ENCODE measurements at regions not wholly inside any gene's neighbourhood (a gene's known extent, or its start where the extent isn't known, plus 50 kb on each side); places are given as distances from the start of the nearest gene placed in this dataset.

GRCh38 chr20:12891643-12892042, 117.1 kb upstream of the SPTLC3 start:
- Histone ChIP-seq H3K9me3 (ENCODE audit: low read depth) (no peaks in the 10 kb centered on the region), H2AFZ (no peak overlapping the region), H3K9me2 (replicated peaks; ENCODE audit: insufficient read depth) (no peaks in the 10 kb centered on the region), H3K4me3 (no peak overlapping the region), H3K79me2 (no peaks in the 10 kb centered on the region), H4K20me1 (ENCODE audit: insufficient read depth, poor library complexity, severe bottlenecking) (no peaks in the 10 kb centered on the region), H3K27ac (no peak overlapping the region), H3K36me3 (replicated peaks; ENCODE audit: insufficient read depth, low read depth) (no peaks in the 10 kb centered on the region), H3K4me2 (no peak overlapping the region), H3K27me3 (no peaks in the 10 kb centered on the region), H3K4me1 (ENCODE audit: insufficient read depth) (no peaks in the 10 kb centered on the region)
- WGBS (ENCODE audit: low lambda C conversion rate, missing lambda C conversion rate) = 87% methylated on average over 3 of the region's 3 CpGs
- no peak for DNase-seq (ENCODE audit: low spot score)
- TF ChIP-seq EZH2 (IDR thresholded peaks at IDR 0.05; ENCODE audit: borderline replicate concordance) = no peak
- no peak for TF ChIP-seq EZH2phosphoT487 (IDR thresholded peaks at IDR 0.05; ENCODE audit: low read depth, severe bottlenecking, unreplicated experiment)
- TF ChIP-seq, protein P1, sequence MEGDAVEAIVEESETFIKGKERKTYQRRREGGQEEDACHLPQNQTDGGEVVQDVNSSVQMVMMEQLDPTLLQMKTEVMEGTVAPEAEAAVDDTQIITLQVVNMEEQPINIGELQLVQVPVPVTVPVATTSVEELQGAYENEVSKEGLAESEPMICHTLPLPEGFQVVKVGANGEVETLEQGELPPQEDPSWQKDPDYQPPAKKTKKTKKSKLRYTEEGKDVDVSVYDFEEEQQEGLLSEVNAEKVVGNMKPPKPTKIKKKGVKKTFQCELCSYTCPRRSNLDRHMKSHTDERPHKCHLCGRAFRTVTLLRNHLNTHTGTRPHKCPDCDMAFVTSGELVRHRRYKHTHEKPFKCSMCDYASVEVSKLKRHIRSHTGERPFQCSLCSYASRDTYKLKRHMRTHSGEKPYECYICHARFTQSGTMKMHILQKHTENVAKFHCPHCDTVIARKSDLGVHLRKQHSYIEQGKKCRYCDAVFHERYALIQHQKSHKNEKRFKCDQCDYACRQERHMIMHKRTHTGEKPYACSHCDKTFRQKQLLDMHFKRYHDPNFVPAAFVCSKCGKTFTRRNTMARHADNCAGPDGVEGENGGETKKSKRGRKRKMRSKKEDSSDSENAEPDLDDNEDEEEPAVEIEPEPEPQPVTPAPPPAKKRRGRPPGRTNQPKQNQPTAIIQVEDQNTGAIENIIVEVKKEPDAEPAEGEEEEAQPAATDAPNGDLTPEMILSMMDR (IDR thresholded peaks at IDR 0.05; ENCODE audit: poor library complexity) = no peak

DNA sequence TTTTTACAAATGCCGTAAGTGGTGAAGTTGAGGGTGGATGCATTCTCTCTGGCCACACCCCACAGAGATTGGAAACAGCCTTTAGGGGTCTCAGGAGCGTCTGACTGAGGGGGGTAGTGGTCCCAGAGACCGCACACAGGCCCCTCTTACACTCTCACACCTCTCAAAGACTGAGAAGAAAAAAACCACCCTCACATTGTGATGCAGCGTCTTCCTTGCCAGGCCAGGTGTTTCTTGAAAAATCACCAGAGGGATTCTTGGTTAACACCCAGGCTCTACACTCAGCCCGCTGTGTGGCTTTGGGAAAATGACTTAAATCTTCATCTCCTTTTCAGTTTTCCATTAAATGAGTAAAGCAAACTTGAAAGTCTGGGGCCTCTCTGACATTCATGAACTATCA, 115.8 kb upstream of the SPTLC3 start:
- TF ChIP-seq EZH2 (IDR thresholded peaks at IDR 0.05; ENCODE audit: borderline replicate concordance) = no peak
- TF ChIP-seq, protein P1 (IDR thresholded peaks at IDR 0.05; ENCODE audit: poor library complexity) = no peak
- no peak for TF ChIP-seq EZH2phosphoT487 (IDR thresholded peaks at IDR 0.05; ENCODE audit: low read depth, severe bottlenecking, unreplicated experiment)
- no peak for DNase-seq (ENCODE audit: low spot score)
- 68% methylated on average over 5 of the region's 5 CpGs for WGBS (ENCODE audit: low lambda C conversion rate, missing lambda C conversion rate)
- Histone ChIP-seq H3K9me3 (ENCODE audit: low read depth) (no peaks in the 10 kb centered on the region), H3K36me3 (replicated peaks; ENCODE audit: insufficient read depth, low read depth) (no peaks in the 10 kb centered on the region), H3K4me2 (no peak overlapping the region), H3K27ac (no peak overlapping the region), H3K9me2 (replicated peaks; ENCODE audit: insufficient read depth) (no peaks in the 10 kb centered on the region), H3K27me3 (no peaks in the 10 kb centered on the region), H4K20me1 (ENCODE audit: insufficient read depth, poor library complexity, severe bottlenecking) (no peaks in the 10 kb centered on the region), H2AFZ (no peak overlapping the region), H3K79me2 (no peaks in the 10 kb centered on the region), H3K4me1 (ENCODE audit: insufficient read depth) (no peaks in the 10 kb centered on the region), H3K4me3 (no peak overlapping the region)

DNA sequence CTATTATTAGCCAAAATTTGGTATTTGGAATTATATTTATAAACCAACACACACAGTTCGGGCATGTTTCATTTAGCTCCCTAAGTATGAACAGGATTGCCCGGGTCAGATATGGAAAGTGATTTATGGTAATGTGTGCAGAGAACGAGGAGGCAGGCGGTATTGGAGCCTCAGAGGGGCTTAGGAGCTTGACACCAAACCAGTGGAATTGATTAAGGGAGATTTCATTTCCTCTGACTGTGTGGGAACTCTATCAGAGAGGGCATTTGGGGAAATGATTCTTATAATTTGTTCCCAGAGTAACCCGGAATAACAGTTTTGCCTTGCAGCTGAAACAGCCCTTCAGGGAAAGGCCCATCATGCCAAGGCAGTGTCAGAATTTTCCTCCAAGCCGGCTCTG, 115.1 kb upstream of the SPTLC3 start:
- Histone ChIP-seq H2AFZ (no peak overlapping the region), H4K20me1 (ENCODE audit: insufficient read depth, poor library complexity, severe bottlenecking) (no peaks in the 10 kb centered on the region), H3K79me2 (no peaks in the 10 kb centered on the region), H3K27ac (no peak overlapping the region), H3K9me3 (ENCODE audit: low read depth) (no peaks in the 10 kb centered on the region), H3K9me2 (replicated peaks; ENCODE audit: insufficient read depth) (no peaks in the 10 kb centered on the region), H3K4me1 (ENCODE audit: insufficient read depth) (no peaks in the 10 kb centered on the region), H3K27me3 (no peaks in the 10 kb centered on the region), H3K4me2 (no peak overlapping the region), H3K36me3 (replicated peaks; ENCODE audit: insufficient read depth, low read depth) (no peaks in the 10 kb centered on the region), H3K4me3 (no peak overlapping the region)
- 82% methylated on average over 6 of the region's 6 CpGs for WGBS (ENCODE audit: low lambda C conversion rate, missing lambda C conversion rate)
- no peak for DNase-seq (ENCODE audit: low spot score)
- no peak for TF ChIP-seq EZH2phosphoT487 (IDR thresholded peaks at IDR 0.05; ENCODE audit: low read depth, severe bottlenecking, unreplicated experiment)
- TF ChIP-seq, protein P1 (IDR thresholded peaks at IDR 0.05; ENCODE audit: poor library complexity) = no peak
- no peak for TF ChIP-seq EZH2 (IDR thresholded peaks at IDR 0.05; ENCODE audit: borderline replicate concordance)

DNA sequence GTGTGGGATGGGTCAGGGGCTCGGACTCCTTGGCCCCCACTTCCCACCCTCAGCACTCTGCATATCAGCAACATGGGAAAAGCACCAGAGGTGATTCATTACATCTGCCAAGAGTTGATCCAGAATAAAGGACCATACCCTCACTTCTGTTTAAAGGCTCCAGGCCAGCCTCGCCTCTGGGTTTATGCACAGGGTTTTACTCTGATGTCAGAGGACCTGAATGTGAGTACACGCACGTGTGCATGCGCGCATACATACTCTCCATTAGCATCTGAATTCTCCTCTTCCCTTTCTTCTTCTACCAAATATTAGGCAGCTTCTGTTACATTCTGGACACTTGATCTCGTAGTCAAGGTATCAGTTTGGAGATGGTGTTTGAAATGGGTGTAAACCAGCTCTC, 114.7 kb upstream of the SPTLC3 start:
- H3K79me2 ChIP-seq = no peaks in the 10 kb centered on the region
- WGBS (ENCODE audit: low lambda C conversion rate, missing lambda C conversion rate) = 93% methylated on average over 7 of the region's 7 CpGs
- no peaks in the 10 kb centered on the region for H3K9me3 ChIP-seq (ENCODE audit: low read depth)
- TF ChIP-seq, protein P1 (IDR thresholded peaks at IDR 0.05; ENCODE audit: poor library complexity) = no peak
- TF ChIP-seq EZH2 (IDR thresholded peaks at IDR 0.05; ENCODE audit: borderline replicate concordance) = no peak
- no peak for TF ChIP-seq EZH2phosphoT487 (IDR thresholded peaks at IDR 0.05; ENCODE audit: low read depth, severe bottlenecking, unreplicated experiment)
- H2AFZ ChIP-seq = no peak overlapping the region
- H3K36me3 ChIP-seq (replicated peaks; ENCODE audit: insufficient read depth, low read depth) = no peaks in the 10 kb centered on the region
- H3K4me1 ChIP-seq (ENCODE audit: insufficient read depth) = no peaks in the 10 kb centered on the region
- H4K20me1 ChIP-seq (ENCODE audit: insufficient read depth, poor library complexity, severe bottlenecking) = no peaks in the 10 kb centered on the region
- no peaks in the 10 kb centered on the region for H3K9me2 ChIP-seq (replicated peaks; ENCODE audit: insufficient read depth)
- H3K4me2 ChIP-seq = no peak overlapping the region
- no peak overlapping the region for H3K27ac ChIP-seq
- no peaks in the 10 kb centered on the region for H3K27me3 ChIP-seq
- DNase-seq (ENCODE audit: low spot score) = no peak
- H3K4me3 ChIP-seq = no peak overlapping the region

All from hepatocyte (in vitro differentiated cells).